Lower lobe of right lung (tissue), 2 donors: ENCODE measurements at regions not wholly inside any gene's neighbourhood (a gene's known extent, or its start where the extent isn't known, plus 50 kb on each side); places are given as distances from the start of the nearest gene placed in this dataset.

ENCODE experiments used
- ATAC-seq, 2 donors: fragments of 200-7000 bp; cut with Tn5 transposase; one replicate each; pipeline ENCODE4 v1.9.1; 2020 to 2022; ENCODE audit warnings: mild to moderate bottlenecking in 2 of 2, moderate library complexity in 2 of 2
- DNase-seq: peaks from one replicate; pipeline ENCODE4 v3.0.0-alpha.2; 2020
- H3K27ac ChIP-seq: fragments of 200-600 bp; one replicate; pipeline ENCODE4 v1.8.0; 2022
- H3K27me3 ChIP-seq: fragments of 200-600 bp; one replicate; pipeline ENCODE4 v1.8.0; 2022; ENCODE audit warnings: low read depth
- H3K36me3 ChIP-seq: fragments of 200-600 bp; one replicate; pipeline ENCODE4 v1.8.0; 2022; ENCODE audit warnings: mild to moderate bottlenecking
- H3K4me1 ChIP-seq: fragments of 200-600 bp; one replicate; pipeline ENCODE4 v1.8.0; 2022
- H3K4me3 ChIP-seq: fragments of 200-600 bp; one replicate; pipeline ENCODE4 v1.8.0; 2022; ENCODE audit warnings: mild to moderate bottlenecking
- H3K9me3 ChIP-seq: fragments of 200-600 bp; one replicate; pipeline ENCODE4 v1.8.0; 2022
- CTCF ChIP-seq: fragments of 200-600 bp; IDR thresholded peaks from one replicate; pipeline ENCODE4 v1.8.0; 2022; ENCODE audit warnings: antibody characterized with exemption, mild to moderate bottlenecking
- intact Hi-C: fragments of 100-400 bp; cut with DNase I; formaldehyde crosslinking; loops from one replicate; pipeline ENCODE4 v1.11.0; 2022
- donor health status: DM: no; HTN: yes; CAD: no; lungs with severe emphysema.

- H3K4me1 ChIP-seq: peaks cover 13% of the 10 kb centered on the region
- no peaks in the 10 kb centered on the region for H3K9me3 ChIP-seq
- DNase-seq (peak; percentile 24), ATAC-seq (no peak)
- TF ChIP-seq CTCF: no peak
- H3K27me3 ChIP-seq: peaks cover 20% of the 10 kb centered on the region
- H3K27ac ChIP-seq: no peak overlapping the region
- intact Hi-C loops: no loop called here
- H3K4me3 ChIP-seq: no peak overlapping the region
- no peaks in the 10 kb centered on the region for H3K36me3 ChIP-seq
Measured at GRCh38 chr9:135220601-135221575, 133.4 kb downstream of the OLFM1 start.

DNA sequence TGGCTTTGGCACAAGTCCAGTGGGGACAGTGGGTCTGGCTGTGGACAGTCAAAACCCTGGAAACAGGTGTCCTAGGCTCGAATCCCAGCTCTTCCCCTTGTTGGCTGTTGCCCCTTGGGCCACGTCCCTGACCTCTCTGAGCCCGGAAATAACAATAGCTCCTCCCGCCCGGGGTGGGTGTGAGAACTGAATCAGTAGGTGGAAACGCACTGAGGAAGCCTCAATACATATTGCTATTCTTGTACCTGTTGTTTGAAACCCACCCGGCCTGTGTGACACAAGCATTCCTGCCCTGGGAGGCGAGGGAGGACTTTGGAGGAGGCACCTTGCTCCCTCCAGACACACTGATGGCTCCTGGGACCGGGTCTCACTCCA lies 134.1 kb downstream of the OLFM1 start:
- ATAC-seq (no peak), DNase-seq (peak; percentile 28)
- H3K36me3 ChIP-seq: no peaks in the 10 kb centered on the region
- H3K9me3 ChIP-seq: no peaks in the 10 kb centered on the region
- H3K27ac ChIP-seq: no peak overlapping the region
- H3K27me3 ChIP-seq: peaks cover 20% of the 10 kb centered on the region
- no peak for TF ChIP-seq CTCF
- intact Hi-C loops: no loop called here
- H3K4me1 ChIP-seq: peaks cover 9% of the 10 kb centered on the region
- H3K4me3 ChIP-seq: no peak overlapping the region

DNA sequence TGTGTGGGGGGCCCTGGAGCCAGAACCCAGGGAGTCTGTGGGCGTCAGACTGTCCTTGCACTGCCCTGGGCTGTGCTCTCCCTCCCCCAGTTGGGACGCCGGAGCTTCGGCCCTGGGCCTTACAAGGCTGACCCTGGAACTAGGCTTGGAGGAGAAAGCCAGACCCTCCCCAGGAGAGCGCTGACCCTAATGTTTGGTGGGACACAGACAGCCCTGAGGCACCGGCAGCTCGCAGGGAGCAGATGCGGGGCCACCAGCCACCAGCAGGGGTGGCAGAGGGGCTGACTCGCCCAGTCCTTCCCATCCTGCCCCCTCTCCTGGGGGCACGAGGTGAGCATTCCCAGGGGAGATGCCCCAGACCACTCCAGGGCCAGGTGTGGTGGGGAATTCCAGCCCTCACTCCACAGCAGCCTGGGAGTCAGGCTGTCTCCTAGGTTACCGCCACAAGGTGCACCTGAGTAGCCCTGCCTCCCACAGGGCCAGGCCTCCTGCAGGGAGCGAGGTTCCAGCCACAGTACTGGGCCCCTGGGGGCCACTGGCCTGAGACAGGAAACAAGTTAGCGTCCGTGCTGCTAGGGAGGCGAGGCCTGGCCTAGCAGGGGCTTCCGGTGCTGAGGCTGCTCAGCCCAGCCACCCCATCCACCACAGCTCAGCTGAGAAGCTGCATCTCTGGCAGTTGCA lies 134.6 kb downstream of the OLFM1 start:
- Histone ChIP-seq H3K27ac (no peak overlapping the region), H3K4me1 (peaks cover 9% of the 10 kb centered on the region), H3K36me3 (no peaks in the 10 kb centered on the region), H3K9me3 (no peaks in the 10 kb centered on the region), H3K4me3 (no peak overlapping the region), H3K27me3 (peaks cover 19% of the 10 kb centered on the region)
- DNase-seq (peak; percentile 38), ATAC-seq (peak in 1 of 2 donors; percentile 16)
- intact Hi-C loops: no loop called here
- no peak for TF ChIP-seq CTCF

GRCh38 chr9:135222881-135223760 lies 135.7 kb downstream of the OLFM1 start:
- Histone ChIP-seq H3K4me3 (no peak overlapping the region), H3K4me1 (peaks cover 9% of the 10 kb centered on the region), H3K27me3 (peaks cover 17% of the 10 kb centered on the region), H3K27ac (no peak overlapping the region), H3K9me3 (no peaks in the 10 kb centered on the region), H3K36me3 (no peaks in the 10 kb centered on the region)
- DNase-seq: peak; percentile 24
- no peak for ATAC-seq
- intact Hi-C loops: no loop called here
- TF ChIP-seq CTCF: no peak

DNA sequence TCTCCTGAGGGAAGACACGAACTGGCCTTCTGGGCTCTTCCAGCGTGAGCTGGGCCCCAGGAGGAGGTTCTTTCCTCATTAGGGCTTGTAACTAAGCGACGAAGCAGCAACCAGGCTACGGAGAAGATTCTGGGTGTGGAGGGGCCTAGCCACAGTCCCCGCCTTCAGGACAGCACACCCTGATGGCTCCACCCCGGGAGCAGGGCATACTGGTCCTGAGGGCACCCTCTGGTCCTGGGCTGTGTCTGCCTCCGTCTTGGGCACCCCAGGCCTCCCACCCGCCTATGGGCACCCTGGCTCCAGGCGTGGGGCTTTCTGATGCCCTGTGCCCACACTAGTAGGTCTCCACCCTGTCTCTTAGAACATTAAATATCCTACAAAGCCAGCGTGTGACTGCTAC lies 136.4 kb downstream of the OLFM1 start:
- peaks cover 3% of the 10 kb centered on the region for H3K4me1 ChIP-seq
- H3K27me3 ChIP-seq: peaks cover 12% of the 10 kb centered on the region
- ATAC-seq: no peak
- H3K4me3 ChIP-seq: no peak overlapping the region
- no peak for TF ChIP-seq CTCF
- H3K27ac ChIP-seq: no peak overlapping the region
- DNase-seq: peak; percentile 45
- no peaks in the 10 kb centered on the region for H3K36me3 ChIP-seq
- H3K9me3 ChIP-seq: no peaks in the 10 kb centered on the region
- intact Hi-C loops: no loop called here
